Mesothelial cell of epicardium (in vitro differentiated cells): ENCODE measurements at regions not wholly inside any gene's neighbourhood (a gene's known extent, or its start where the extent isn't known, plus 50 kb on each side); places are given as distances from the start of the nearest gene placed in this dataset.

Experiments
- DNase-seq, 2 experiments: peaks; one replicate each; pipeline ENCODE4 v3.0.0; 2021; ENCODE audit warnings: low spot score in 2 of 2; ENCODE audit not compliant: unreplicated experiment in 2 of 2
- H3K27ac Mint-ChIP-seq: 2 replicates; pipeline ENCODE4 v1.8.0; 2021; ENCODE audit warnings: mixed read lengths
- H3K27me3 Mint-ChIP-seq: 2 replicates; pipeline ENCODE4 v1.8.0; 2021; ENCODE audit warnings: low read depth, mixed read lengths
- H3K36me3 Mint-ChIP-seq: 2 replicates; pipeline ENCODE4 v1.8.0; 2021; ENCODE audit warnings: mixed read lengths
- H3K4me1 Mint-ChIP-seq: 2 replicates; pipeline ENCODE4 v1.8.0; 2021; ENCODE audit warnings: mixed read lengths
- H3K4me3 Mint-ChIP-seq: 2 replicates; pipeline ENCODE4 v1.8.0; 2021; ENCODE audit warnings: mild to moderate bottlenecking, moderate library complexity, mixed read lengths
- H3K9me3 Mint-ChIP-seq: 2 replicates; pipeline ENCODE4 v1.8.0; 2021; ENCODE audit warnings: mixed read lengths
- CTCF ChIP-seq: fragments of 200-600 bp; sonication (generic); IDR thresholded peaks from one replicate; pipeline ENCODE4 v1.5.0; 2021; ENCODE audit warnings: antibody characterized with exemption; ENCODE audit not compliant: unreplicated experiment

GRCh38 chr20:21570285-21570992, 56.6 kb upstream of the NKX2-2 start:
- Mint-ChIP-seq H3K9me3 (peaks cover 5% of the 10 kb centered on the region), H3K4me1 (no peaks in the 10 kb centered on the region), H3K4me3 (no peak overlapping the region), H3K27ac (no peak overlapping the region), H3K27me3 (peaks cover 71% of the 10 kb centered on the region), H3K36me3 (no peaks in the 10 kb centered on the region)
- TF ChIP-seq CTCF, result no peak
- no peak for DNase-seq

- TF ChIP-seq CTCF, result no peak
- H3K4me1 Mint-ChIP-seq, result no peaks in the 10 kb centered on the region
- no peak overlapping the region for H3K4me3 Mint-ChIP-seq
- H3K27me3 Mint-ChIP-seq, result peaks cover 68% of the 10 kb centered on the region
- no peak for DNase-seq
- peaks cover 5% of the 10 kb centered on the region for H3K9me3 Mint-ChIP-seq
- no peaks in the 10 kb centered on the region for H3K36me3 Mint-ChIP-seq
- no peak overlapping the region for H3K27ac Mint-ChIP-seq
These were observed 55.7 kb upstream of the NKX2-2 start for GRCh38 chr20:21569586-21569985.

GRCh38 chr20:21564127-21564773, 50.4 kb upstream of the NKX2-2 start:
- H3K9me3 Mint-ChIP-seq, result peaks cover 5% of the 10 kb centered on the region
- TF ChIP-seq CTCF, result no peak
- no peaks in the 10 kb centered on the region for H3K36me3 Mint-ChIP-seq
- no peak for DNase-seq
- H3K4me3 Mint-ChIP-seq, result no peak overlapping the region
- H3K27me3 Mint-ChIP-seq, result peaks cover 69% of the 10 kb centered on the region
- no peak overlapping the region for H3K27ac Mint-ChIP-seq
- H3K4me1 Mint-ChIP-seq, result no peaks in the 10 kb centered on the region
